Tibial nerve (tissue), 3 donors: ENCODE measurements at regions not wholly inside any gene's neighbourhood (a gene's known extent, or its start where the extent isn't known, plus 50 kb on each side); places are given as distances from the start of the nearest gene placed in this dataset.

Source experiments
- POLR2A ChIP-seq, 2 donors: fragments of 450-650 bp; IDR thresholded peaks; one replicate each; pipeline ENCODE4 v1.6.1; 2017; ENCODE audit warnings: antibody characterized with exemption in 2 of 2, mild to moderate bottlenecking in 2 of 2, moderate library complexity in 2 of 2
- TF ChIP-seq, protein P1 (sequence below), 5 experiments: fragments of 200-600 bp in 3 of 5; fragments of 450-650 bp in 2 of 5; sonication (generic) in 3 of 5; IDR thresholded peaks; one replicate each; pipeline ENCODE4 v1.5.1; 2016 to 2019; ENCODE audit warnings: antibody characterized with exemption in 5 of 5, mild to moderate bottlenecking in 3 of 5, moderate library complexity in 2 of 5

DNA sequence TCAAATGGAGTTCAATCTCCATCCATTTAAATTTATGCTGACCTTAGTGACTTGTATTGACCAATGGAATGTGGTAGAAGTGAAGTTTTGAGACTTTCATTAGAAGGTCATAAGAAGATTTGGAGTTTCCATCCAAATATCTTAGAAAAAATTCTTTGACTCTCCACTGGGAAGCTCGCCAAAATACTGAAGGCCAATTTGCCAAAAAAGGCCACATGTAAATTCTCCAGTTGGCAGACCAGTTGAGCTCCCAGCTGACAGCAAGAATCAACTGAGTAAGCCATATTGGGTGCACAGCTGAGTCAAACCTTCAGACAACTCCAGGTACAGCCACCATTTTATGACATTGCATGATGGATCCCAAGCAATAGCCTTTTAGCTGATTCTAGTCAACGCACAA is 228.3 kb upstream of the SETBP1 start:
- TF ChIP-seq, protein P1, sequence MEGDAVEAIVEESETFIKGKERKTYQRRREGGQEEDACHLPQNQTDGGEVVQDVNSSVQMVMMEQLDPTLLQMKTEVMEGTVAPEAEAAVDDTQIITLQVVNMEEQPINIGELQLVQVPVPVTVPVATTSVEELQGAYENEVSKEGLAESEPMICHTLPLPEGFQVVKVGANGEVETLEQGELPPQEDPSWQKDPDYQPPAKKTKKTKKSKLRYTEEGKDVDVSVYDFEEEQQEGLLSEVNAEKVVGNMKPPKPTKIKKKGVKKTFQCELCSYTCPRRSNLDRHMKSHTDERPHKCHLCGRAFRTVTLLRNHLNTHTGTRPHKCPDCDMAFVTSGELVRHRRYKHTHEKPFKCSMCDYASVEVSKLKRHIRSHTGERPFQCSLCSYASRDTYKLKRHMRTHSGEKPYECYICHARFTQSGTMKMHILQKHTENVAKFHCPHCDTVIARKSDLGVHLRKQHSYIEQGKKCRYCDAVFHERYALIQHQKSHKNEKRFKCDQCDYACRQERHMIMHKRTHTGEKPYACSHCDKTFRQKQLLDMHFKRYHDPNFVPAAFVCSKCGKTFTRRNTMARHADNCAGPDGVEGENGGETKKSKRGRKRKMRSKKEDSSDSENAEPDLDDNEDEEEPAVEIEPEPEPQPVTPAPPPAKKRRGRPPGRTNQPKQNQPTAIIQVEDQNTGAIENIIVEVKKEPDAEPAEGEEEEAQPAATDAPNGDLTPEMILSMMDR (IDR thresholded peaks at IDR 0.05): no peak
- no peak for TF ChIP-seq POLR2A (IDR thresholded peaks at IDR 0.05)
